ENCODE measurements at regions not wholly inside any gene's neighbourhood (a gene's known extent, or its start where the extent isn't known, plus 50 kb on each side); places are given as distances from the start of the nearest gene placed in this dataset.
A peak's percentile ranks its signal among the peaks of the same experiment; 100 is the strongest.

DNA sequence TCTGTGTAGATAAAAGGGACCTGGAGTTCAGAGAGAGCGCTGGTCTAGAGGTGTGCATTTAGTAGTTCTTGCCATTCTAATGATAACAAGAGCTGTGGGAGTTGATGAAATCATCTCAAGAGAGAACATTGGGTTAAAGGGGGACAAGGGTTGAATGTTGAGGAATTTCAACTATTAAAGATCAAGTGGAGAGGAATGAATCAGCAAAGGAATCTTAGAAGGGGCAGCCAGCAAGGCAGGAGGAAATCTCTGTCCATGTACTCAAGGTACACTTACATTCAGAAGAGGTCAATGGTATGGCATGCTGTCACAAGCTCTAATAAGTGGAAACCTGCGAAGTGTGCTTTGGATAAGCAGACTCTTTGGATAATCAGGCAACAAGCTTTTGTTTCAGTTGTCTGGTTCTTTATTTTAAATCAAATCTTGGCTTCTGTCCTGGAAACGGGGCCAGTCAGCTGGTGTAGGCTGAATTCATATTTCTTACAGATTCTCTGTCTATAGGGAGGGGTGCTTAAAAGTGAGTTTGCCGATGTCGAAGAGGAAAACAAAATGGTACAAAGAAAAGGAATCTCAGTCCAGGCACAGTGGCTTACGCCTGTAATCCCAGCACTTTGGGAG lies 320.5 kb upstream of the CD180 start:
- Histone ChIP-seq H3K4me3 (ENCODE audit: low read depth in 1 of 5, low read length in 5 of 5) (peak overlapping the region in 1 of 5 donors; percentile 15), H3K27ac (ENCODE audit: low read depth, low read length) (no peak overlapping the region), H3K9ac (ENCODE audit: low read length in 5 of 5) (no peak overlapping the region), H3K4me1 (ENCODE audit: control insufficient read depth in 5 of 5, insufficient read depth in 5 of 5, low read length in 5 of 5) (peaks cover 0 to 13% (median 7%) of the 10 kb centered on the region in 5 donors), H3K27me3 (ENCODE audit: control insufficient read depth in 5 of 5, insufficient read depth in 4 of 5, low read length in 5 of 5) (no peaks in the 10 kb centered on the region), H3K9me3 (ENCODE audit: control insufficient read depth in 5 of 5, low read length in 5 of 5) (no peaks in the 10 kb centered on the region), H3K36me3 (ENCODE audit: control insufficient read depth in 5 of 5, insufficient read depth in 5 of 5, low read length in 5 of 5) (no peaks in the 10 kb centered on the region)

DNA sequence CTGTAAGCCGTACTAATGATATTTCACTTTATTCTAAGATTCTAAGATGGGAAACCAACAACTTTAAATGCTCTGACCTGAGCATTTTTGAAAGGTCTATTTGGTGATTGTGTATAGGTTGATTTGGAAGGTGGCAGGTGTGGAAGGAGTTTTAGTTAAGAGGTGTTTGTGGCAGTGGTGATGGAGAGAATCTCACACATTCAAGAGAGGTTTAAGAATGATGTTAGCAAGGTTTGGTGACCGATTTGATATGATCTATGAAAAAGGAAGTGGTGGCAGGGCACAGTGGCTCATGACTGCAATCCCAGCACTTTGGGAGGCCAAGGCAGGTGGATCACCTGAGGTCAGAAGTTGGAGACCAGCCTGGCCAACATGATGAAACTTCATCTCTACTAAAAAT lies 319.2 kb upstream of the CD180 start:
- H3K9me3 ChIP-seq (ENCODE audit: control insufficient read depth in 5 of 5, low read length in 5 of 5): no peaks in the 10 kb centered on the region
- no peaks in the 10 kb centered on the region for H3K36me3 ChIP-seq (ENCODE audit: control insufficient read depth in 5 of 5, insufficient read depth in 5 of 5, low read length in 5 of 5)
- no peak overlapping the region for H3K9ac ChIP-seq (ENCODE audit: low read length in 5 of 5)
- H3K27ac ChIP-seq (ENCODE audit: low read depth, low read length): no peak overlapping the region
- H3K27me3 ChIP-seq (ENCODE audit: control insufficient read depth in 5 of 5, insufficient read depth in 4 of 5, low read length in 5 of 5): no peaks in the 10 kb centered on the region
- H3K4me1 ChIP-seq (ENCODE audit: control insufficient read depth in 5 of 5, insufficient read depth in 5 of 5, low read length in 5 of 5): peaks cover 0 to 13% (median 7%) of the 10 kb centered on the region in 5 donors
- H3K4me3 ChIP-seq (ENCODE audit: low read depth in 1 of 5, low read length in 5 of 5): no peak overlapping the region

DNA sequence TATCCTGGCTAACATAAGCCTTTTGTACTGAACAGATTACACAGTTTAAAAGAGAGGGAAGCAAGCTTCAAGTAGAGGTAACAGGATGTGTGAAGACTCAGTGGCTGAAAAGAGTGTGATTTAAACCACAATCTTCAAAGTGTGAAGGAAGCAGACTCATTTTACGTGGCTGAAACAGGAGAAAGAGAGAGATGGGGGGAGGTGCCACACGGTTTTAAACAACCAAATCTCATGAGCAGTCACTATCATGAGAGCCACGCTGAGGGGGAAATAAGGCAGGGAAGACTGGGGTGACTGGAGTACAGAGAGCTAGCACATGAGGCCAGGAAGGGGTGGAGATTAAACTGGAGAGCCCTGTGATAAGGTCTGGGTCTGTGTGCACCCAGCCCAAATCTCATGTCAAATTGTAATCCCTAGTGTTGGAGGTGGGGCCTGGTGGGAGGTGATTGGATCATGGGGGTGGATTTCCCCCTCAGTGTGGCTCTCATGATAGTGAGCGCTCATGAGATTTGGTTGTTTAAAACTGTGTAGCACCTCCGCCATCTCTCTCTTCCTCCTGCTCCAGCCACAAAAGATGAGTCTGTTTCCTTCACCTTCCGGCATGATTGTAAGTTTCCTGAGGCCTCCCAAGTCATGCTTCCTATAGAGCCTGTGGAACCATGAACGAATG lies 318.6 kb upstream of the CD180 start:
- Histone ChIP-seq H3K27me3 (ENCODE audit: control insufficient read depth in 5 of 5, insufficient read depth in 4 of 5, low read length in 5 of 5) (no peaks in the 10 kb centered on the region), H3K9ac (ENCODE audit: low read length in 5 of 5) (no peak overlapping the region)

DNA sequence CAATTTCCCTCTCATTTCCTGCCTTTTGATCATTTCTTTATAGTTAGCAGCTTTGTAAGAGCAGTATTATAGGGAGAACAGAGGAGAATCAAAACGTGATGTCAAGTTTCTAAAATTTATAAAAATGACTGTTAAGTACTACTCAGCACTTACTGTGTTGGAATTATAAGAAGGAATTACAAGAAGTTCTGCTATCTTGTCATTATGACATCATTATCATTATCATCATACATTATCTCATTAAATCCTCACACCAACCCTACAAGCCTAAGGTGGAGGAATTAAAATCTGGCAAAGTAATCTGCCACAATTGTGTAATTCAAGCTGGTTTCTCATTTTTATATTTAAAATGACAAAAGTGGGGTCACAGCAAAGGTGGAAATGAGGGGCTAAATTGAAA lies 316.2 kb upstream of the CD180 start:
- no peak overlapping the region for H3K4me3 ChIP-seq (ENCODE audit: low read depth in 1 of 5, low read length in 5 of 5)
- no peaks in the 10 kb centered on the region for H3K27me3 ChIP-seq (ENCODE audit: control insufficient read depth in 5 of 5, insufficient read depth in 4 of 5, low read length in 5 of 5)

More for the DNA sequence above, 318.6 kb upstream of the CD180 start:
- Histone ChIP-seq H3K4me1 (ENCODE audit: control insufficient read depth in 5 of 5, insufficient read depth in 5 of 5, low read length in 5 of 5) (peaks cover 0 to 13% (median 7%) of the 10 kb centered on the region in 5 donors), H3K36me3 (ENCODE audit: control insufficient read depth in 5 of 5, insufficient read depth in 5 of 5, low read length in 5 of 5) (no peaks in the 10 kb centered on the region), H3K27ac (ENCODE audit: low read depth, low read length) (no peak overlapping the region), H3K4me3 (ENCODE audit: low read depth in 1 of 5, low read length in 5 of 5) (no peak overlapping the region), H3K9me3 (ENCODE audit: control insufficient read depth in 5 of 5, low read length in 5 of 5) (no peaks in the 10 kb centered on the region)

DNA sequence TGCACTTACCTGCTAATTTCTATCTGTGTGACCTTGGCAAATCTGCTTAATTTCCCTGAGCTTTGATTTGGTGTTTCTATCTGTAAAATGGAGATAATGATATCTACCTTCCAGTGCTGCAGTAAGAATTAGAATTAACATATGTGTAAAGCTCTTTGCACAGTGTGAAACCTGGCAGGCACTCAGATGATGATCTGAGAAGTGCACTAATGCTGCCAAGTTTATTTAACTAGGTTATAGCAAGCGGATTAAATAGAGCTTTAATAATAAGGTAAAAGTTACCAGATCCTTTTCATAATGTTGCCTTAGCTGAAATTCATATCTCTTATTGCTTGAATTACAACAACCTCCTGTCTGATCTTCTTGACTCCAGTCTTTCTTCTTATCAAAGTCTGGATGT lies 315.3 kb upstream of the CD180 start:
- H3K9ac ChIP-seq (ENCODE audit: low read length in 5 of 5): no peak overlapping the region
- H3K9me3 ChIP-seq (ENCODE audit: control insufficient read depth in 5 of 5, low read length in 5 of 5): no peaks in the 10 kb centered on the region
- no peaks in the 10 kb centered on the region for H3K36me3 ChIP-seq (ENCODE audit: control insufficient read depth in 5 of 5, insufficient read depth in 5 of 5, low read length in 5 of 5)

More for the DNA sequence above, 316.2 kb upstream of the CD180 start:
- H3K9ac ChIP-seq (ENCODE audit: low read length in 5 of 5): no peak overlapping the region
- peaks cover 0 to 13% (median 7%) of the 10 kb centered on the region in 5 donors for H3K4me1 ChIP-seq (ENCODE audit: control insufficient read depth in 5 of 5, insufficient read depth in 5 of 5, low read length in 5 of 5)
- no peaks in the 10 kb centered on the region for H3K36me3 ChIP-seq (ENCODE audit: control insufficient read depth in 5 of 5, insufficient read depth in 5 of 5, low read length in 5 of 5)
- no peak overlapping the region for H3K27ac ChIP-seq (ENCODE audit: low read depth, low read length)
- no peaks in the 10 kb centered on the region for H3K9me3 ChIP-seq (ENCODE audit: control insufficient read depth in 5 of 5, low read length in 5 of 5)

DNA sequence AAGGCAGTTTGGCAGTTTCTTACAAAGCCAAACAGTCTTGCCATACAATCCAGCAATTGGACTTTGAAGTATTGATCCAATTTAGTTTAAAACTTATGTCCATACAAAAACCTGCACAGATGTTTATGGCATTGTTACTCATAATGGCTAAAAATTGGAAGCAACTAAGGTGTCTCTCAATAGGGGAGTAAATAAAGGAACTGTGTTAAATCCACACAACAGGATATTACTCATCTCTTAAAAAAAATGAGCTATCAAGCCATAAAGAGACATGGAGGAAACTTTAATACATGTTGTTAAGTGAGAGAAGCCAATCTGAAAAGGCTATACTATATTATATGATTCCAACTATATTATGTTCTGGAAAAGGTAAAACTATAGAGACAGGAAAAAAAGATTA lies 313.6 kb upstream of the CD180 start:
- Histone ChIP-seq H3K9me3 (ENCODE audit: control insufficient read depth in 5 of 5, low read length in 5 of 5) (no peaks in the 10 kb centered on the region), H3K27ac (ENCODE audit: low read depth, low read length) (no peak overlapping the region), H3K27me3 (ENCODE audit: control insufficient read depth in 5 of 5, insufficient read depth in 4 of 5, low read length in 5 of 5) (no peaks in the 10 kb centered on the region), H3K4me1 (ENCODE audit: control insufficient read depth in 5 of 5, insufficient read depth in 5 of 5, low read length in 5 of 5) (no peaks in the 10 kb centered on the region), H3K4me3 (ENCODE audit: low read depth in 1 of 5, low read length in 5 of 5) (no peak overlapping the region), H3K36me3 (ENCODE audit: control insufficient read depth in 5 of 5, insufficient read depth in 5 of 5, low read length in 5 of 5) (no peaks in the 10 kb centered on the region), H3K9ac (ENCODE audit: low read length in 5 of 5) (no peak overlapping the region)

More for the DNA sequence above, 315.3 kb upstream of the CD180 start:
- Histone ChIP-seq H3K27ac (ENCODE audit: low read depth, low read length) (no peak overlapping the region), H3K4me3 (ENCODE audit: low read depth in 1 of 5, low read length in 5 of 5) (no peak overlapping the region), H3K4me1 (ENCODE audit: control insufficient read depth in 5 of 5, insufficient read depth in 5 of 5, low read length in 5 of 5) (peaks cover 0 to 7% (median 2%) of the 10 kb centered on the region in 5 donors), H3K27me3 (ENCODE audit: control insufficient read depth in 5 of 5, insufficient read depth in 4 of 5, low read length in 5 of 5) (no peaks in the 10 kb centered on the region)

DNA sequence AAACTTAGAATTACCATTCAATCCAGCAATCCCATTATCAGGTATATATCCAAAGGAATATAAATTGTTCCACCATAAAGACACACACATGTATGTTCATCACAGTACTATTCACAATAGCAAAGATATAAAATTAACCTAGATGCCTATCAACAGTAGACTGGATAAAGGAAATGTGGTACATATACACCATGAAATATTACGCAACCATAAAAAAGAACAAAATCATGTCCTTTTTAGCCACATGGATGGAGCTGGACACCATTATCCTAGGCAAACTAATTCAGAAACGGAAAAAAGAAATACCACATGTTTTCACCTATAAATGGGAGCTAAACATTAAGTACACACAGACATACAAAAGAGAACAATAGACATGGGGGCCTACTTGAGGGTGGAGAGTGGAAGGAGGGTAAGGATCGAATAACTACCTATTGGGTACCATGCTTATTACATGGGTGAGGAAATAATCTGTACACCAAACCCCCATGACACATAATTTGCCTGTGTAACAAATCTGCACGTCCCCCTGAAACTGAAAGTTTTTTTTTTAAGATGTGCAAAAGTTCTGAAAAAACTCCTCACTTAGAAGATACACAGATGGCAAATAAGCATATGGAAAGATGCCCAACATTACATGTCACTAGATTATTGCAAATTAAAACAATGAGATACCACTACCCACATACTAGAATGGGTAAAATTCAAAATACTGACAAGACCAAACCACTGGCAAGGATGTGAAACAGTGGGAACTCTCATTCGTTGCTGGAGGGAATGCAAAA lies 313.0 kb upstream of the CD180 start:
- Histone ChIP-seq H3K36me3 (ENCODE audit: control insufficient read depth in 5 of 5, insufficient read depth in 5 of 5, low read length in 5 of 5) (no peaks in the 10 kb centered on the region), H3K4me3 (ENCODE audit: low read depth in 1 of 5, low read length in 5 of 5) (no peak overlapping the region), H3K4me1 (ENCODE audit: control insufficient read depth in 5 of 5, insufficient read depth in 5 of 5, low read length in 5 of 5) (no peaks in the 10 kb centered on the region), H3K9me3 (ENCODE audit: control insufficient read depth in 5 of 5, low read length in 5 of 5) (no peaks in the 10 kb centered on the region), H3K9ac (ENCODE audit: low read length in 5 of 5) (no peak overlapping the region), H3K27me3 (ENCODE audit: control insufficient read depth in 5 of 5, insufficient read depth in 4 of 5, low read length in 5 of 5) (no peaks in the 10 kb centered on the region), H3K27ac (ENCODE audit: low read depth, low read length) (no peak overlapping the region)

DNA sequence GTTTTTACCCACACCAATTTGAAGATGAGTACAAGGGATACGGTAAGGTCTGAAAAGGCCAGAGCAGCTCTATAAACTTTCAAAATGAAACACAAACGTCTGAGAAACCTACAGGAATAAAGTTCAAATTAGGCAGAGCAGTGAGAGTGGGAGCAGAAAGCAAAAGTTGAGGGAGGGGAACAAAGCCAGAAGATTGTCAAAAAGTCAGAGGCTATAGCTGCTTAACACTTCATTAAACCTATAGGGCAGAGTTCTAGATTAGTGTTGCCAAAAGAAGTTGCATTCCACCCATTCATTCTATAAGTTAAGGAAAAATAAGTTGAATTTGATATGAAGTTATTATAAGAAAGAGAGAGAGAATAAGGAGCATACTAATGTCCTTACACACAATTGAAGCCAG lies 309.6 kb upstream of the CD180 start:
- no peak overlapping the region for H3K4me3 ChIP-seq (ENCODE audit: low read depth in 1 of 5, low read length in 5 of 5)
- no peaks in the 10 kb centered on the region for H3K9me3 ChIP-seq (ENCODE audit: control insufficient read depth in 5 of 5, low read length in 5 of 5)
- H3K27ac ChIP-seq (ENCODE audit: low read depth, low read length): no peak overlapping the region
- H3K9ac ChIP-seq (ENCODE audit: low read length in 5 of 5): no peak overlapping the region
- H3K36me3 ChIP-seq (ENCODE audit: control insufficient read depth in 5 of 5, insufficient read depth in 5 of 5, low read length in 5 of 5): no peaks in the 10 kb centered on the region
- H3K4me1 ChIP-seq (ENCODE audit: control insufficient read depth in 5 of 5, insufficient read depth in 5 of 5, low read length in 5 of 5): no peaks in the 10 kb centered on the region
- H3K27me3 ChIP-seq (ENCODE audit: control insufficient read depth in 5 of 5, insufficient read depth in 4 of 5, low read length in 5 of 5): no peaks in the 10 kb centered on the region

DNA sequence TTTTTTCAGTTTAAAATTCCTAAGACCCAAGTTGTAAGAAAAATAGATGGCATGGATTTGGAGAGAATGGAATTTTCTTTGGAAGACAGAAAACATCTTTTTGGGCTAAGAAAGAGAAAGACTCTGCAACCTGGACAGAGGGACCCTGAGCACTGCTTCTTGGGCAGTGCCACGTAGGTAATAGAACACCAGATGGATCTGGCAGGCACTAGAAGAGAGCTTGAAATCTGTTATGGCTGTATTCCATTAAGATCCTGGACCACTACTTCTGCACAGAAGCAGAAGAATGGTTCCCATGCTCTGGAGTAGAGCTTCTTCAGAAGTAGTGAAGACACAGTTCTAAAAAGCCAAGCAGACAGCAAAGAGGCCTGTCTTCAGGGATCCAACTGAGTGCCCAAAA lies 306.4 kb upstream of the CD180 start:
- Histone ChIP-seq H3K36me3 (ENCODE audit: control insufficient read depth in 5 of 5, insufficient read depth in 5 of 5, low read length in 5 of 5) (no peaks in the 10 kb centered on the region), H3K9me3 (ENCODE audit: control insufficient read depth in 5 of 5, low read length in 5 of 5) (peaks cover 0 to 10% (median 2%) of the 10 kb centered on the region in 5 donors), H3K27ac (ENCODE audit: low read depth, low read length) (no peak overlapping the region), H3K4me1 (ENCODE audit: control insufficient read depth in 5 of 5, insufficient read depth in 5 of 5, low read length in 5 of 5) (no peaks in the 10 kb centered on the region), H3K4me3 (ENCODE audit: low read depth in 1 of 5, low read length in 5 of 5) (no peak overlapping the region), H3K9ac (ENCODE audit: low read length in 5 of 5) (no peak overlapping the region), H3K27me3 (ENCODE audit: control insufficient read depth in 5 of 5, insufficient read depth in 4 of 5, low read length in 5 of 5) (no peaks in the 10 kb centered on the region)

DNA sequence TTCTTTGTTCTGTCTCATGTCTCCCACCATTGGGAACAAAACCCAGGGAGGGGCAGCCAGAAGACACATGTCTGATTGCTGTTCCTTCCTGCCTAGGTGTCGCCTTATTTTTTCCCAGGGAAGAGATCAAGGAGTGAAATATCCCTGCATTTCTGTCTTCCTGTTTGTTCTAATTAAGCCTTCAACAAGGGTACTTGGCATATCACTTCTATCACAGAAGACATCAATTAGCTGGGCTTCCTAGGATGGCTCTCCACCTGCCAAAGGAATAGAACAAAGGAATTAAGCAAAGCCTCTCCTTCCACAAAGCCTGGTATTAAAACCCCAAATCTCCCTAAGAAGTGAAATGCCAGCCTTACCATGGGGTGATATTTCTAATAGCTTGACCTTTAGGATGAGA lies 299.5 kb upstream of the CD180 start:
- Histone ChIP-seq H3K27ac (ENCODE audit: low read depth, low read length) (no peak overlapping the region), H3K27me3 (ENCODE audit: control insufficient read depth in 5 of 5, insufficient read depth in 4 of 5, low read length in 5 of 5) (no peaks in the 10 kb centered on the region), H3K4me1 (ENCODE audit: control insufficient read depth in 5 of 5, insufficient read depth in 5 of 5, low read length in 5 of 5) (peaks cover 6 to 37% (median 25%) of the 10 kb centered on the region in 5 donors), H3K9ac (ENCODE audit: low read length in 5 of 5) (no peak overlapping the region), H3K36me3 (ENCODE audit: control insufficient read depth in 5 of 5, insufficient read depth in 5 of 5, low read length in 5 of 5) (no peaks in the 10 kb centered on the region), H3K4me3 (ENCODE audit: low read depth in 1 of 5, low read length in 5 of 5) (no peak overlapping the region), H3K9me3 (ENCODE audit: control insufficient read depth in 5 of 5, low read length in 5 of 5) (peaks cover 0 to 10% (median 2%) of the 10 kb centered on the region in 5 donors)

All from subcutaneous abdominal adipose tissue (tissue), 5 donors.